ENCODE measurements at regions not wholly inside any gene's neighbourhood (a gene's known extent, or its start where the extent isn't known, plus 50 kb on each side); places are given as distances from the start of the nearest gene placed in this dataset.

DNA sequence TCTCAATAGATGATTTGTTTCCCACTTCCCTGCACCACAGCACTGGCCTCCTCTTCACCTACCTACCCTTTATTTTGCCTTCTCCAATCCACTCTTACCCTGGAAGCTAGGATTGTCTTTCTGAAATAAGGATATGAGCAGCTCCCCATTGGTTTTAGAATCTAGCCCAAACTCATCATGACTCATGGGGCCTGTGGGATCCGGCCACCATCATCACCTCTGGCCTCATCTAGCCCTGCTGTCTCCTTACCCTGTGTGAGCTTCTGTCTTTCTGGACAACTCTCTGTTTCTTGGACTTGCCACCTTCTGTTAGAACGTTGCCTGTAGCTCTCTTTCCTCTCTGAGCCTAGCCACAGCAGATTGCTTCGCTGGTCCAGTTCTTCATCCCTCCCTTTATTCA, 277.1 kb downstream of the PAX1 start:
- TF ChIP-seq, protein P1, sequence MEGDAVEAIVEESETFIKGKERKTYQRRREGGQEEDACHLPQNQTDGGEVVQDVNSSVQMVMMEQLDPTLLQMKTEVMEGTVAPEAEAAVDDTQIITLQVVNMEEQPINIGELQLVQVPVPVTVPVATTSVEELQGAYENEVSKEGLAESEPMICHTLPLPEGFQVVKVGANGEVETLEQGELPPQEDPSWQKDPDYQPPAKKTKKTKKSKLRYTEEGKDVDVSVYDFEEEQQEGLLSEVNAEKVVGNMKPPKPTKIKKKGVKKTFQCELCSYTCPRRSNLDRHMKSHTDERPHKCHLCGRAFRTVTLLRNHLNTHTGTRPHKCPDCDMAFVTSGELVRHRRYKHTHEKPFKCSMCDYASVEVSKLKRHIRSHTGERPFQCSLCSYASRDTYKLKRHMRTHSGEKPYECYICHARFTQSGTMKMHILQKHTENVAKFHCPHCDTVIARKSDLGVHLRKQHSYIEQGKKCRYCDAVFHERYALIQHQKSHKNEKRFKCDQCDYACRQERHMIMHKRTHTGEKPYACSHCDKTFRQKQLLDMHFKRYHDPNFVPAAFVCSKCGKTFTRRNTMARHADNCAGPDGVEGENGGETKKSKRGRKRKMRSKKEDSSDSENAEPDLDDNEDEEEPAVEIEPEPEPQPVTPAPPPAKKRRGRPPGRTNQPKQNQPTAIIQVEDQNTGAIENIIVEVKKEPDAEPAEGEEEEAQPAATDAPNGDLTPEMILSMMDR (IDR thresholded peaks at IDR 0.05), result no peak
- no peak for TF ChIP-seq EP300 (IDR thresholded peaks at IDR 0.05)
- no peak for TF ChIP-seq POLR2AphosphoS5 (IDR thresholded peaks at IDR 0.05)

All from stomach (tissue), 4 donors.